AG04449 (cell line): ENCODE measurements at regions not wholly inside any gene's neighbourhood (a gene's known extent, or its start where the extent isn't known, plus 50 kb on each side); places are given as distances from the start of the nearest gene placed in this dataset.

Experiments
- CTCF ChIA-PET: fragments of 350-600 bp; formaldehyde crosslinking; extraction: SDS; loops from one replicate; lab custom pipeline; 2021; ENCODE audit warnings: antibody characterized with exemption; lab: Yijun Ruan, JAX
- POLR2A ChIA-PET: fragments of 400-600, 350-600 bp; formaldehyde crosslinking; extraction: SDS; loops from one replicate; lab custom pipeline; 2020; ENCODE audit warnings: antibody characterized with exemption, inconsistent platforms; lab: Yijun Ruan, JAX
- DNase-seq: peaks from one replicate; pipeline ENCODE4 v3.0.0-alpha.2; 2010; ENCODE audit warnings: low read depth, low spot score
- H3K4me3 ChIP-seq: 2 replicates; pipeline ENCODE4 v1.5.1; 2011; ENCODE audit warnings: low read depth, mild to moderate bottlenecking, control low read depth, low read length
- TF ChIP-seq, protein P1 (sequence below): IDR thresholded peaks from one replicate; pipeline ENCODE4 v1.5.1; 2011; ENCODE audit warnings: mild to moderate bottlenecking, moderate library complexity, low read length, control low read depth, inconsistent platforms; ENCODE audit not compliant: insufficient read depth; ENCODE audit errors: missing control alignments

DNA sequence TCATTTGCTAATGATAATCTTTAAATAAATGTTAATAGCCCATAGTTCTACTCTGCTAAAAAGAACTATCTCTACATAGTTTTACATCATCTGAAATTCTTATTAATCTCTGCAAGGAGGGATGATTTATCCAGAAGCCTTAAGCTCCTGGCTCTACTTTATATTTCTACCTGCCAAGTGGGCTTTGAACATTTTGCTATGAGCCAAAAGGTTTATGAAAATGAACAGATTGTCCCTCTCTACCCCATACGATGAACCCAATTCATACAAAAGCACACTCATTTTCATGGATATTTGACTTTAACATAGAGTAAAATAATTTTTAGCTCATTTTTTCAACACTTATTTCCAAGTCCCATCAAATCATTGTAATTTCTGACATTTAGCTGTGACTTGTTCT is 611.0 kb downstream of the NSUN3 start:
- no peak overlapping the region for H3K4me3 ChIP-seq
- TF ChIP-seq, protein P1, sequence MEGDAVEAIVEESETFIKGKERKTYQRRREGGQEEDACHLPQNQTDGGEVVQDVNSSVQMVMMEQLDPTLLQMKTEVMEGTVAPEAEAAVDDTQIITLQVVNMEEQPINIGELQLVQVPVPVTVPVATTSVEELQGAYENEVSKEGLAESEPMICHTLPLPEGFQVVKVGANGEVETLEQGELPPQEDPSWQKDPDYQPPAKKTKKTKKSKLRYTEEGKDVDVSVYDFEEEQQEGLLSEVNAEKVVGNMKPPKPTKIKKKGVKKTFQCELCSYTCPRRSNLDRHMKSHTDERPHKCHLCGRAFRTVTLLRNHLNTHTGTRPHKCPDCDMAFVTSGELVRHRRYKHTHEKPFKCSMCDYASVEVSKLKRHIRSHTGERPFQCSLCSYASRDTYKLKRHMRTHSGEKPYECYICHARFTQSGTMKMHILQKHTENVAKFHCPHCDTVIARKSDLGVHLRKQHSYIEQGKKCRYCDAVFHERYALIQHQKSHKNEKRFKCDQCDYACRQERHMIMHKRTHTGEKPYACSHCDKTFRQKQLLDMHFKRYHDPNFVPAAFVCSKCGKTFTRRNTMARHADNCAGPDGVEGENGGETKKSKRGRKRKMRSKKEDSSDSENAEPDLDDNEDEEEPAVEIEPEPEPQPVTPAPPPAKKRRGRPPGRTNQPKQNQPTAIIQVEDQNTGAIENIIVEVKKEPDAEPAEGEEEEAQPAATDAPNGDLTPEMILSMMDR = no peak
- ChIA-PET CTCF (no interaction called here), POLR2A (no interaction called here)
- DNase-seq = no peak

DNA sequence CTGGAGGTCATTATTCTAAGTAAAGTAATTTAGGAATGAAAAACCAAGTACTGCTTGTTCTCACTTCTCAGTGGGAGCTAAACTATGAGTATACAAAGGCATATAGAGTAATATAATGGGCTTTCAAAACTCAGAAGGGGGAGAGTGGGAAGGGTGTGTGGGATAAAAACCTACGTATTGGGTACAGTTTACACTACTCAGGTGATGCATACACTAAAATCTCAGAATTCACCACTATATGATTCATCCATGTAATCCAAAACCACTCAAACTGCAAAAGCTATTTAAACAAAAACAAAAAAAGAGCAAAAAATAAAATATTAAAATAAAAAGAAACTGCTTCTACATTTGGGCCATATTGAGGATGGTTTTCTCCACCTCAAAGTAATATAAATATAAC is 623.3 kb downstream of the NSUN3 start:
- no peak overlapping the region for H3K4me3 ChIP-seq
- TF ChIP-seq, protein P1 = no peak
- POLR2A ChIA-PET = no interaction called here
- no peak for DNase-seq
- CTCF ChIA-PET = no interaction called here

DNA sequence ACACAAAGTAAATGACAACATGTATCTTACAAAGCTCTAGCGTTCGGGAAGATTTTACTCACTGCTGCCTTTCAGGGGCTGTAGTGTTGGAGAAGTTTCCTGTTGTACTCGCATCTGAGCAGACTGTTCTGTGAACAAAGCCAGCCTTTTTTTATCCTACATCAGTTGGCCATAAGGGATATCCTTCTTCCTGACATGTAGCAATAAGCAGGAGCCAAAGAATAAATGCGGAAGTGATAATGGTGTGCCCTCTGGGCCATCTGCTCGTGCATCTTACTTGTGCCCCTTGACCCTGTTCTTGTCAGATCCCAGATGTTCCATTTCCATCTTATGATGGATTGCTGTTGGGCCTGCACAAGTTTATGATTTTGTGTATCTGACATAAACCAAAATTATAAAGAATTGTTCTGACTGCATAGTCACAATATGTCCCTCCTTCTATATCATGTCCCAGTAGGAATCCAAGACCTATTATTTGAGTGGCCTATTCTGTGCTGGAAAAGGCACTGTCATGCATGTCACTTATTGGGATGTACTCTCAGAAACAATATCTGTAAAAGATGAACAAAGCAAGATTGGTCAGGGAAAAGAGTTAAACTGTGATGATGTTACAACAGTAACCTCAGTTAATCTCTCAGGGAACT is 631.3 kb downstream of the NSUN3 start:
- TF ChIP-seq, protein P1 = no peak
- no peak for DNase-seq
- no peak overlapping the region for H3K4me3 ChIP-seq
- ChIA-PET CTCF (no interaction called here), POLR2A (no interaction called here)

DNA sequence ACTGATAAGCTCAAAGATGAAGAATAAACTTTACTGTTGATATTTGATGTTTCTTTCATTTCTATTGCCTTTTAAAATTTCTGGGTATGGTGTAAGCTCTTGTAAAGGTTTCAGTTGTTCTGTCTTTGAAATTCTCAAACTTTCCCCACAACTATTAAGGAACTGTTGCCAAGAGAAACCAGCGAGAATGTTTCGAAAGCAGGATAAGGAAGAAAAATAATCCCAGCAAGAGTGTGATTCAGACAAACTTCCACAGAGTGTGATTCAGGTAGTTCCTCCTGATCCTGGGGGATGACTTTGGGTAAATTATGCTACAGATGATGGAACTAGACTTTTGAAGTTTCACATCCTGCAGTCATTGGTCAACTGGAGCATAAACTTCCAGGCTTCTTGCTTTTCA is 632.0 kb downstream of the NSUN3 start:
- DNase-seq = no peak
- H3K4me3 ChIP-seq = no peak overlapping the region
- TF ChIP-seq, protein P1 = no peak
- POLR2A ChIA-PET = no interaction called here
- CTCF ChIA-PET = no interaction called here

DNA sequence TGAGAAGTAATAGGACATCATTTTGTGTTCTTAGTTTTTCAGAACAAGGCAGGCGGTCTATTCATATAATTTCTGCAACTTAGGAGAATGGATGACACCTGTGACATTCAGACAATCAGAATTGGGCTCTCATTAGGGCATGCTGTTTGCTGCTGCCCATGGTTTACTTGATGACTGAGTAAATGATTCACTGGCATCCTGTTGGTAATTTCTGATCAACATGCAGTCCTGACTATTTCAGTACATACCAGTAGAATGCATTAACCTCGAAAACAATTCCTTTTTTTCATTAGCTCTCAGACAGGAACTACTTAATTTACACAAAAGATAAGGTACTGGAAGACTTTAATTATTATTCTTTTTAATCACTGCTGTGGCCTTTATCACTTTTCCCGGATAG is 641.6 kb downstream of the NSUN3 start:
- H3K4me3 ChIP-seq = no peak overlapping the region
- no peak for DNase-seq
- TF ChIP-seq, protein P1 = no peak
- POLR2A ChIA-PET = no interaction called here
- CTCF ChIA-PET = no interaction called here

DNA sequence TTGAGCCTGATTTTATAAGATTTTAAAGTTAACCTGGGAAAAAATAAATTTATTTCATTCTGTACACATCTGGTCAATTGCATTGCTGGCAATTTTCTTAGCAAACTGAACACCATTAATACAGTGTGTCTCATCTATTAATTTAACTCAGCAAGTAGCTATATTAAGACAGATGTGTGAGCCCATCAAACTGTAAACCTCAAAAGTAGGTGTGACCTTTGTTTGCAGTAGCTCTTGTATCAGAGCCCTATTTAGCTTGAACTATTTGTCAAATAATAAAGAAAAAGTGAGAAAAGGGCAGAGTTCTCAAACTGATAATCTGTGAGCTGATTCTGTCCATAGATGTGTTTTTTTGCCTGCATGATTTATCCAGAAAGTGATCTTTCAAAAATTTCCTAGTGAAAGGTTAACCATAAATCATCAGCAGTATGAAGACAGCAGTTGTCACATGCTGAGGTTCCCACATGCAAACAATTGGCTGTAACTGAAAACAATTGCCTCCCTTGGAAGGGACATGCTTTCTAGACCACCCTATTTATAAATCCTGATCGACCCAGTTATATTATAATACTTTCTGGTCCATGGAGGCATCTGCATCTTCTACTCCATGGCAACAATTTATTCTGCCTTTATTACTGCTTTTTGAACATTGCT is 646.5 kb downstream of the NSUN3 start:
- CTCF ChIA-PET = no interaction called here
- no peak overlapping the region for H3K4me3 ChIP-seq

More for the DNA sequence above, 646.5 kb downstream of the NSUN3 start:
- TF ChIP-seq, protein P1 = no peak
- POLR2A ChIA-PET = no interaction called here
- DNase-seq = no peak
